Right lobe of liver (tissue), 4 donors: ENCODE measurements at regions not wholly inside any gene's neighbourhood (a gene's known extent, or its start where the extent isn't known, plus 50 kb on each side); places are given as distances from the start of the nearest gene placed in this dataset.

ENCODE experiments used
- CTCF ChIP-seq, 4 donors: fragments of 200-600 bp in 3 of 4; fragments of 450-650 bp in 1 of 4; IDR thresholded peaks; one replicate each; pipeline versions ENCODE4 v1.5.1 to v1.8.0; 2016 to 2022; ENCODE audit warnings: antibody characterized with exemption in 4 of 4, mild to moderate bottlenecking in 2 of 4
- POLR2A ChIP-seq: fragments of 450-650 bp; IDR thresholded peaks from one replicate; pipeline ENCODE4 v1.6.1; 2017; ENCODE audit warnings: antibody characterized with exemption, mild to moderate bottlenecking
- donor health status: DM: no; HTN: no; CAD: no.
- donor health status: DM: no; HTN: no; CAD: no.
- donor health status: DM: no; HTN: yes; CAD: no.

GRCh38 chr2:176819306-176819705 lies 393.3 kb upstream of the HNRNPA3 start:
- TF ChIP-seq POLR2A (no peak), CTCF (IDR thresholded peaks at IDR 0.05) (no peak)
